ENCODE measurements at regions not wholly inside any gene's neighbourhood (a gene's known extent, or its start where the extent isn't known, plus 50 kb on each side); places are given as distances from the start of the nearest gene placed in this dataset.

GRCh38 chr9:16921855-16922254, 51.4 kb upstream of the BNC2 start:
- DNase-seq (ENCODE audit: low spot score) = no peak
- BruUV-seq (replicated peaks) = no TSS peak

More at GRCh38 chr9:16921855-16922254, 51.4 kb upstream of the BNC2 start:
- ChIA-PET CTCF (ENCODE audit: low intra/inter-chr PET ratio, low total read pairs) (no interaction called here), POLR2A (no interaction called here)
- Histone ChIP-seq H3K9ac (ENCODE audit: insufficient read depth, low read depth, low read length) (no peak overlapping the region), H3K79me2 (ENCODE audit: insufficient read depth, low read length) (no peaks in the 10 kb centered on the region), H3K4me3 (replicated peaks in 1 of 3; ENCODE audit: insufficient read depth in 1 of 3, low read depth in 2 of 3, low read length in 3 of 3) (no peak overlapping the region), H2AFZ (ENCODE audit: low read length) (no peak overlapping the region), H3K36me3 (replicated peaks in 1 of 2; ENCODE audit: control insufficient read depth in 1 of 2, insufficient read depth in 2 of 2, low read length in 2 of 2) (no peaks in the 10 kb centered on the region), H3K4me2 (ENCODE audit: low read depth, low read length) (no peak overlapping the region), H3K27me3 (ENCODE audit: control insufficient read depth in 1 of 2, insufficient read depth in 2 of 2, low read length in 2 of 2) (no peaks in the 10 kb centered on the region), H3K4me1 (ENCODE audit: insufficient read depth, low read length) (no peaks in the 10 kb centered on the region), H4K20me1 (ENCODE audit: insufficient read depth, low read length) (no peaks in the 10 kb centered on the region), H3K9me3 (ENCODE audit: low read length) (peaks cover 7% of the 10 kb centered on the region; the same call in 1 of the 2 replicates), H3K27ac (ENCODE audit: extremely low read length, insufficient read depth, low read length) (no peak overlapping the region)
- in situ Hi-C loops (cut with HindIII; ENCODE audit: extremely low pct_ligation_motif_present, low pct_unique_long_range_greater_than_20kb) = no loop called here
- TF ChIP-seq ZNF224 (CRISPR knock-in tag; IDR thresholded peaks at IDR 0.05) (no peak), ZFP91 (CRISPR knock-in tag; IDR thresholded peaks at IDR 0.05; ENCODE audit: borderline replicate concordance) (no peak), RARA (CRISPR knock-in tag; IDR thresholded peaks at IDR 0.05) (no peak), FOXM1 (CRISPR knock-in tag; IDR thresholded peaks at IDR 0.05) (no peak), NFE2L1 (CRISPR knock-in tag; IDR thresholded peaks at IDR 0.05; ENCODE audit: borderline replicate concordance) (no peak), HOXD1 (CRISPR knock-in tag; IDR thresholded peaks at IDR 0.05) (no peak)
- FAIRE-seq (no peak), ATAC-seq (no peak)
- intact Hi-C loops (cut with micrococcal nuclease; ENCODE audit: unreplicated experiment) = no loop called here
- 2% methylated on average over 3 of the region's 3 CpGs for WGBS (ENCODE audit: low lambda C conversion rate)
